ENCODE measurements at regions not wholly inside any gene's neighbourhood (a gene's known extent, or its start where the extent isn't known, plus 50 kb on each side); places are given as distances from the start of the nearest gene placed in this dataset.

DNA sequence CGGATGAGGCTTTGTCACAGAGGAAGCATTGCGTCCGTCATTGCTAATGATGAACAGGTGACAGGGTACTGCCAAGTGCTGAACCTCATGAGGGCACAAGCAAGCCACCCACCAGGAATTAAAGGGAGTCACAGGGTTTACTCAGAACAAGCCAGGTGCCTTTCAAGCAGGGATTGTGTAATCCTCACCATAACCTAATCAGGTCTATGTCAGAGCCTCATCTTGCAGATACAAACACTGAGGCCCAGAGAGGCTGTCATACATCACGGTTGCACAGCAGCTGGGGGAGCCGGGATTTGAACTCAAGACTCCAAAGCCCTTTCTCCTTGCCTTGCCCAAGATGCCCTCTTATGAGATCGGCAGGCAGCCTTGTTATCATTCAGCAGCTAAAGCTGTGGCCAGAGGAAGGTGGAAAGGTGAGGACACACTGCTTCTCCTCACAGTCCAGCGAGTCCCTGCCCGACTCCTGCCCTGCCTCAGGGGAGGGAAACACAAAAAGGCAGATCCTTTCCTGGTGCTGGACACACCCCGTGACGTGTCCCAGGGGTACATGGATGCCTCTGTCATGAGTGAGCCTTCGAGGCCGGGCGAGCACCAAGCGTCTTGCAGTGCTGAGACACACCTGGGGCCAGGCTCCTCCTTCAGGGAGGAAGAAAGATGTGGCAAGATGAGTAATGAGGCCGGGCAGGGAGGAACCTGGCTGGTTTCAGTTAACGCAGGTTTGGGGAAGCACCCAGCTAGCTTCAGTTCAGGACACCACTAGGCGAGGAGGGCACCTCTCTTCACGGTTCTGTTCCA is 214.9 kb downstream of the LY86 start:
- Mint-ChIP-seq H3K27me3 (ENCODE audit: low read depth) (peaks cover 10% of the 10 kb centered on the region), H3K4me1 (ENCODE audit: low read depth) (no peaks in the 10 kb centered on the region), H3K36me3 (ENCODE audit: low read depth) (no peaks in the 10 kb centered on the region), H3K27ac (ENCODE audit: unreplicated experiment) (no peak overlapping the region), H3K4me3 (ENCODE audit: unreplicated experiment) (no peak overlapping the region), H3K9me3 (ENCODE audit: low read depth) (no peaks in the 10 kb centered on the region)
- DNase-seq (ENCODE audit: low spot score), result no peak
- TF ChIP-seq, protein P1, sequence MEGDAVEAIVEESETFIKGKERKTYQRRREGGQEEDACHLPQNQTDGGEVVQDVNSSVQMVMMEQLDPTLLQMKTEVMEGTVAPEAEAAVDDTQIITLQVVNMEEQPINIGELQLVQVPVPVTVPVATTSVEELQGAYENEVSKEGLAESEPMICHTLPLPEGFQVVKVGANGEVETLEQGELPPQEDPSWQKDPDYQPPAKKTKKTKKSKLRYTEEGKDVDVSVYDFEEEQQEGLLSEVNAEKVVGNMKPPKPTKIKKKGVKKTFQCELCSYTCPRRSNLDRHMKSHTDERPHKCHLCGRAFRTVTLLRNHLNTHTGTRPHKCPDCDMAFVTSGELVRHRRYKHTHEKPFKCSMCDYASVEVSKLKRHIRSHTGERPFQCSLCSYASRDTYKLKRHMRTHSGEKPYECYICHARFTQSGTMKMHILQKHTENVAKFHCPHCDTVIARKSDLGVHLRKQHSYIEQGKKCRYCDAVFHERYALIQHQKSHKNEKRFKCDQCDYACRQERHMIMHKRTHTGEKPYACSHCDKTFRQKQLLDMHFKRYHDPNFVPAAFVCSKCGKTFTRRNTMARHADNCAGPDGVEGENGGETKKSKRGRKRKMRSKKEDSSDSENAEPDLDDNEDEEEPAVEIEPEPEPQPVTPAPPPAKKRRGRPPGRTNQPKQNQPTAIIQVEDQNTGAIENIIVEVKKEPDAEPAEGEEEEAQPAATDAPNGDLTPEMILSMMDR (IDR thresholded peaks at IDR 0.05), result no peak

DNA sequence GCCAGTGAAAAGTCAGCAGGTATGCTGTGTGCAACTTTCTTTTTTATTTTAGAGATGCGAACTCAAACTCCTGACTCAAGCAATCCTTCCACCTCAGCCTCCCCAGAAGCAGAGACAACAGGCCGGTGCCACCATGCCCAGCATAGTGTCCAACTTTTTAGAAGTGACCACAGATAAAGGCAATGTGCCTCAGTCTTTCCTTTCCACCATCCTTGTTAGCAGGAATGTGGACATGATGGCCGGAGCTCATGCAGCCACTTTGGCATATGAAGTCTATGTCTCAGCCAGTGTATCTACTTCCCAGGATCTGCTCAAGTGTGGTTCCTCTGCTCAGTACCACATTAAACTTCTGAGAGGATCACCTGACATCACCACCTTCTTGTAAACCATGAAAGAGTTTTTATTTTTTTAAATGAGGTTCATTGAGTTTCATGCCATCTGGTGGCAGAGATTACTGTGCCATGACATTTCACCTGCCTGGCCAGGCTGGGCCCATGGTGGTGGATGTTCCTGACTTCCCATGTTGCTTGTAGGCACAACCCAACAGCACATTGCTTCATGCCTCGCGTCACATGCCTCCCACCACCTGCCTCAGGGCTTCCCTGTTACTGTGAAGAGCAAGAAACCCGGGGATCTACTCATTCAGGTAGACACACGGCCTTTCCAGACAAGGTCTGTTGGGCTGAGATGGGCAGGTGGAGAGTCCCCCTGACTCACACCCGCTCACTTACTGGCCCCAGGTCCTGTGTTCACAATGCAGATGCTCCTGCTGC is 216.5 kb downstream of the LY86 start:
- Mint-ChIP-seq H3K4me3 (ENCODE audit: unreplicated experiment) (no peak overlapping the region), H3K27ac (ENCODE audit: unreplicated experiment) (no peak overlapping the region), H3K4me1 (ENCODE audit: low read depth) (no peaks in the 10 kb centered on the region), H3K9me3 (ENCODE audit: low read depth) (no peaks in the 10 kb centered on the region), H3K36me3 (ENCODE audit: low read depth) (no peaks in the 10 kb centered on the region), H3K27me3 (ENCODE audit: low read depth) (peaks cover 12% of the 10 kb centered on the region)
- TF ChIP-seq, protein P1 (IDR thresholded peaks at IDR 0.05), result no peak
- DNase-seq (ENCODE audit: low spot score), result no peak

DNA sequence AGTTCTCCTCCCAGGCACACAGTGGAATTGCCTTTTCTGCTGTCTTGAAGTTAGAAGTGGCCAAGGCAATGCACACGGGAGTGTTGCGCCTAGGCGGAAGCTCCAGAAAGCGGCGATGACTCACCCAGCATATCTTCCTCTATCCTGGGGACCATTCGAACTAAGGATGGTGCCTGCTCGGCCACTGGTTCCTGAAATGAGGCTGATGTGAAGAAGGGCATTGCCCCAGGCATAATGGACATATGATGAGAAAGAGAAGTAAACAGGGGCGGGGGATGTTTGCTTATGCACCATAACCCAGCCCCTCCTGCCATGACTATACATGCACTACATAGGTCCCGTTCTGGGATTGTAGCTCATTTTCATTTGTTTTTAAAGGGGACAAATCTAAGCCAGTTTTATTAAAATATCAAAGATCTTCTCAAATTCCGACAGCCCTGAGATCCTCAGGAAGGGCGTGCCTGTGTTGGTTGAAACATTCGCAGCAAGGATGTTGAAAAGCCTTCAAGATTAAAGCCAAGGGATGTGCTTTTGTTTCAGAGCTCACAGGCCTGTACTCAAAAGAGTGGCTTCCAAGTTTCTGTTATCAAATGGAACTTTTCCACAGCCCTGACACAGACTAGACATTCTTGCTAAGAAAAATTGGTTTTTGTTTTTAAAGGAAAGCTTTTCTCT is 218.5 kb downstream of the LY86 start:
- Mint-ChIP-seq H3K27me3 (ENCODE audit: low read depth) (peaks cover 16% of the 10 kb centered on the region), H3K9me3 (ENCODE audit: low read depth) (no peaks in the 10 kb centered on the region), H3K27ac (ENCODE audit: unreplicated experiment) (no peak overlapping the region), H3K4me1 (ENCODE audit: low read depth) (peaks cover 11% of the 10 kb centered on the region), H3K36me3 (ENCODE audit: low read depth) (no peaks in the 10 kb centered on the region), H3K4me3 (ENCODE audit: unreplicated experiment) (no peak overlapping the region)
- TF ChIP-seq, protein P1 (IDR thresholded peaks at IDR 0.05), result no peak
- no peak for DNase-seq (ENCODE audit: low spot score)

DNA sequence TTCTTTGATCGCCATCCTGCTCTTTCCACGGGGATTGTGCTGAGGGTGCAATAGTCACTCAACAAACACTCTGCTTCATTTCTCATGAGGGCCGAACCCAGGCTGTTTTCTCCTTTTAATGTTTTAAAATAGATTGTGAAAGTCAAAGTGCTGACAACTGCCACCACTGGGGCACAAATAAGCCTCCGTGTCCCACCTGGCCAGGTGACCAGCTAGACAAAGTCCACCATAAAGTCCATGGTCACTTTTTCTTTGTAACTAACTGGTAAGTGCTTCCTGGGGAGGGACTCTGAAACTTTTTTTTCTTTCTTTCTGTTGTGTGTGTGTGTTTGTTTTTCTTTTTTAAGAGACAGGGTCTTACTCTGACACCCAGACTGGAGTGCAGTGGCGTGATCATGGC is 219.8 kb downstream of the LY86 start:
- no peaks in the 10 kb centered on the region for H3K9me3 Mint-ChIP-seq (ENCODE audit: low read depth)
- TF ChIP-seq, protein P1 (IDR thresholded peaks at IDR 0.05), result no peak
- H3K4me1 Mint-ChIP-seq (ENCODE audit: low read depth), result peaks cover 11% of the 10 kb centered on the region
- no peaks in the 10 kb centered on the region for H3K36me3 Mint-ChIP-seq (ENCODE audit: low read depth)
- H3K27ac Mint-ChIP-seq (ENCODE audit: unreplicated experiment), result no peak overlapping the region
- no peak overlapping the region for H3K4me3 Mint-ChIP-seq (ENCODE audit: unreplicated experiment)
- peaks cover 14% of the 10 kb centered on the region for H3K27me3 Mint-ChIP-seq (ENCODE audit: low read depth)
- DNase-seq (ENCODE audit: low spot score), result no peak

DNA sequence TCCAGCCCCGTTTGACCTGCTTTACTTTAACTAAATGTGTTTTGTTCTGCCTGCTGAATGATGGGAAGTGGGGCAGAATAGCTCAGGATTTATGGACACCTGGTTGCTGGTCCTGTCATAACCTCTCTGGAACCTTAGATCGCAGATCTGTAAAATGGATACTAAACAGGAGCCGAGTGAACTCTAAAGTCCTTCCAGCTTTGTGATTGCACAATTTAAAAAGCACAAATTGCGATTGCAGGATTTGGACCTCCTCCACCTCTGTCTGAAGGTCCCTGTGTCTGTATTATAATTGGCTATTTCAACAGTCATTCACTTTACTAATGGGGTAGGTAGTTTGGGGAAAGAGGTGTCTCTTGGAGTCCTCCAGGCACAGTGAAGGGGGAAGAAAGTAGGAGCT is 220.4 kb downstream of the LY86 start:
- Mint-ChIP-seq H3K27me3 (ENCODE audit: low read depth) (peaks cover 13% of the 10 kb centered on the region), H3K4me3 (ENCODE audit: unreplicated experiment) (no peak overlapping the region), H3K4me1 (ENCODE audit: low read depth) (peaks cover 11% of the 10 kb centered on the region), H3K9me3 (ENCODE audit: low read depth) (no peaks in the 10 kb centered on the region), H3K27ac (ENCODE audit: unreplicated experiment) (no peak overlapping the region), H3K36me3 (ENCODE audit: low read depth) (no peaks in the 10 kb centered on the region)
- TF ChIP-seq, protein P1 (IDR thresholded peaks at IDR 0.05), result no peak
- no peak for DNase-seq (ENCODE audit: low spot score)
